ENCODE measurements at regions not wholly inside any gene's neighbourhood (a gene's known extent, or its start where the extent isn't known, plus 50 kb on each side); places are given as distances from the start of the nearest gene placed in this dataset.
A peak's percentile ranks its signal among the peaks of the same experiment; 100 is the strongest.

GRCh38 chr3:160130071-160130470 is 95.2 kb upstream of the C3orf80 start:
- no peak for DNase-seq (ENCODE audit: low read depth in 2 of 2)

- DNase-seq (ENCODE audit: low read depth in 2 of 2): peak; percentile 52 to 58
These were observed 94.3 kb upstream of the C3orf80 start for GRCh38 chr3:160130950-160131349.

DNA sequence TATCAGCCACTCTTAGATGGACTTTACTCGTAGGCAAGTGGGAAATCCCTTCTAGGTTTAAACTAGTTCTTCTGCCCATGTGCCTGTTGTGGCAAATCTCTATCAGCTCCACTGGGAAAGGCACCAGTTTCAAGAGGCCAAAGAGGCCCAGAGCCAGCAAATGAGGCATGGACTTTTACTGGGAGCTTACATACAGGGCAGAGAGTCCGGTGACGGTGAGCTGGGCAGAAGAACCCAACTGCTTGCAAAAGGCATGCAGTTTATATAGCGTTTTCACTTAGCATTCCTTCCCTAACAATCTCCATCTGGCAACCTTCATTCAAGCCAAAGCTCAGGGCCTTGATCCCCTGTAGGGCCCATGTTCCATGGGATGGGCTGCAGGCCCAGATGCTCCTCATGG is 93.0 kb upstream of the C3orf80 start:
- no peak for DNase-seq (ENCODE audit: low read depth in 2 of 2)

GRCh38 chr3:160133757-160134156 is 91.5 kb upstream of the C3orf80 start:
- DNase-seq (ENCODE audit: low read depth in 2 of 2): no peak

DNA sequence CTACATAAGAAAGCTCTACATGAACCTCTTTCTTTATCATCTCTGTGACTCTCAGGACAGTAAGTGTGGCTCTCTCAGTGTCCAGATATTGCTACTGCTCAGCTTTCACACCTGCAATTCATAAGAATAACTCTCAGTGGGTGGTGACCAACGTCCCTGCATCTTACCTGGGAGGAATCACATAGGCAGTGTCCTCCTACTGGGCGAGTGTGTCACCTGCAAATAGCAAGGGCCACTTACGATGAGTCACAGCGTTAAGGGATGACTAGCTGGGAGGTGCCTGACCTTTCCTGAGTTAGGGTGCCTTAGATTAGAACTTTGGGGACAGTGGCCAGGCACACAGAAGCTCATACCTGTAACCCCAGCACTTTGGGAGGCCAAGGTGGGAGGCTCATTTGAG is 90.8 kb upstream of the C3orf80 start:
- no peak for DNase-seq (ENCODE audit: low read depth in 2 of 2)

DNA sequence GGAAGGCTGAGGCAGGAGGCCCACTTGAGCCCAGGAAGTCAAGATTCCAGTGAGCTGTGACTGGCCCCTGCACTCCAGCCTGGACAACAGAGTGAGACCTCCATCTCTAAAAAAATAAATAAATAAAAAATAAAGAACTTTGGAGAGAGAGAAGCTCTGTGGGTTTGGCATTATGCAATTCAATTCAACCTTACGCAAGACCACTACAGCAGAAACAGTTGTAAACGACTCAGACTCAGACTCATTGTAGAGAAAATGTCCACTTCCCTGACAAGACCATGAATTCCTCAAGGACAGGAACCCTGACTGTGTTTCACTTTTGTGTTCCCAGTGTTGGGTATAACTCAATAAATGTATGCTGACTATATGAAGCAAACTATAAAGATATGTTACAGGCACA is 90.3 kb upstream of the C3orf80 start:
- peak; percentile 69 for DNase-seq (ENCODE audit: low read depth in 2 of 2)

GRCh38 chr3:160135851-160136250 is 89.4 kb upstream of the C3orf80 start:
- DNase-seq (ENCODE audit: low read depth in 2 of 2): no peak

DNA sequence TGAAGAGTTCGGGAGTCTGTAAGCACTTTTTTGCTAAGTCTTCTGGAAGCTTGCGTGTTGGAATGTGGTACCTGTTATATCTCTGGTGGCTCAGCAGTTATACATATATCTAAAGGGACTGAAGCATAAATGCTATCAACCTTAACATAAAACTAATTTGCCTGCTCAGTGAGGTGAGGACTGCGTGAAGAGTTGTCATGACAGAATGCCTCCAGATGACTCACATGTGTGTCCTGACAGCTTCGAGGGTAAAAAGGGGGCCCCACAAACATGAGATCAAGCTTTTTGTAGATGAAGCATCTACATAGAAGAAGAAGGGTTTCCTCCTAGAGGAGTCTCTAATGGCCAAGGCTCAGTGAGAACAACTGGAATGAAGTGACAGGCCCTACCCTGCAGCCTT is 88.8 kb upstream of the C3orf80 start:
- no peak for DNase-seq (ENCODE audit: low read depth in 2 of 2)

DNA sequence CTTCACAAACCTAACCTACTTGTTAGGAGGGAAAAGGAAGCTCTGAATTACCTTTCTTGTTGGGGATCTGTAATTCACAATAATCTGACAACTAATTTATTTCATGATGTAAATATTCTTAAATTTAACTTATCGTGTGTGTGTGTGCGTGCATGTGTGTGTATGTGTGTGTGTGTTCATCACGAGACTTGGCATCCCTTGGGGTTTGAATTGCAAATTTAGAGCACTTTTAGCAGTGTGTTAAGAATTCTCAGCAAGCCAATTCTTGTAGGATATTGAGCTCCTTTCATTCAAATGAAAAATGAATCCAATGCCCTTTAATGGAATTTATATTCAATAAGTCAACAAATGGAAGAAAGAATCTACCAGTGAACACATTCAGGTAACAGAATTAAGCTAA is 85.9 kb upstream of the C3orf80 start:
- no peak for DNase-seq (ENCODE audit: low read depth in 2 of 2)

GRCh38 chr3:160140756-160141155 is 84.5 kb upstream of the C3orf80 start:
- DNase-seq (ENCODE audit: low read depth in 2 of 2): no peak

GRCh38 chr3:160141485-160142185 is 83.6 kb upstream of the C3orf80 start:
- DNase-seq (ENCODE audit: low read depth in 2 of 2): no peak

- no peak for DNase-seq (ENCODE audit: low read depth in 2 of 2)
These were observed 81.7 kb upstream of the C3orf80 start for GRCh38 chr3:160143482-160143881.

DNA sequence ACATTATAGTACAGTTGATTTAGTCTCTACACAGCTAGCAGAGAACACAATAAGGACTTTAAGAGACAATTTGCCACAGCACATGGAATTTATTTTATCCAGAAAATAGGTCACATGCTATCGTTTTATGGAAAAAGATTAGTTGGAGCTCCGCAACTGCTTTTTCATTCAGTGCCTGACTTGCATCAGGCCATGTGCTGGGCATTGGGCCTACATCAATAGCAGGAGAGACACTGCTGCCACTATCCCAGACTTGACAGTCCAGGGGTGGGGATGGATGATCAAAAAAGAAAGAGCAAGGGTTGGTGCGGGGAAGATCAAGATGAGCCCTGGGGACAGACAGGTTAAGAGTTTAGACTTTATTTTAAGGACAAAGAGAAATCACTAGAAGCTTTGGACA is 75.2 kb upstream of the C3orf80 start:
- no peak for DNase-seq (ENCODE audit: low read depth in 2 of 2)

GRCh38 chr3:160150525-160150924 is 74.7 kb upstream of the C3orf80 start:
- peak in 1 of 2 experiments; percentile 16 for DNase-seq (ENCODE audit: low read depth in 2 of 2)

DNA sequence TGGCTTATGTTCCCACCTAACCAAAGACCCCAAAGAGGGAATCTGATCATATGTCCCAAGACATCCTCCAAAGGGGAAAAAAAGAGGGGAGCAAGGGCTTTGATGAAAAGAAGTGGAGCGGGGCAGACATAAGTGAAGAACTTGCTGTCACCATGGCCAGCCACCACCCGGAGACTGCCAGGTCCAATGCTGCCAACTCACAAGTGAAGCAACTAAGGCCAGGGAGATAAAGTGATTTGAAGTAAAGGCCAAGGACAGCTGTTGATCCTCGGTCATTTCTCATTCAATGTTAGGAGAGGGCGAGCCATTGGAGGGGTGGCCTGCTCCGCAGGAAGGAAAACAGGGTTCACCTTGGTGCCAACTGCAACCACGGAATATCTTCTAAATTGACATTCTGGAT is 72.6 kb upstream of the C3orf80 start:
- no peak for DNase-seq (ENCODE audit: low read depth in 2 of 2)

DNA sequence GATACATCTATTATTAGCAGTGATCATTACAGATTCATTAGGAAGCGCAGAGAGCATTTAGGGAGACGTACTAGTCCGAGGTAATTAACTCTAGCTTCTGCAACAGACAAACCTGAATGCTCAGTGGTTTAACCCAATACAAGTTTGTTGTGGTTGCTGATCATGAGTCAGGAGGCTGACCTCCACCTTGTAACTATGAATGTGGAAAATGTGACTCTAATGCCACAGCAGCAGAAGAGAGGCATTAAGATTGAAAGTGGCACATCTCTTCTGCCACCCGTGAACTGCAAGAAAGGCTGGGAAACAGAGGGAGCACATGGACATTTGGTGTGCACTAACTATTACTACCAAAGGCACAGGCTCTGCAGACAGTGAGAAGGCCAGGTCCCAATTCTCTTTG is 71.2 kb upstream of the C3orf80 start:
- no peak for DNase-seq (ENCODE audit: low read depth in 2 of 2)

- DNase-seq (ENCODE audit: low read depth in 2 of 2): no peak
These were observed 70.6 kb upstream of the C3orf80 start for GRCh38 chr3:160154596-160154995.

DNA sequence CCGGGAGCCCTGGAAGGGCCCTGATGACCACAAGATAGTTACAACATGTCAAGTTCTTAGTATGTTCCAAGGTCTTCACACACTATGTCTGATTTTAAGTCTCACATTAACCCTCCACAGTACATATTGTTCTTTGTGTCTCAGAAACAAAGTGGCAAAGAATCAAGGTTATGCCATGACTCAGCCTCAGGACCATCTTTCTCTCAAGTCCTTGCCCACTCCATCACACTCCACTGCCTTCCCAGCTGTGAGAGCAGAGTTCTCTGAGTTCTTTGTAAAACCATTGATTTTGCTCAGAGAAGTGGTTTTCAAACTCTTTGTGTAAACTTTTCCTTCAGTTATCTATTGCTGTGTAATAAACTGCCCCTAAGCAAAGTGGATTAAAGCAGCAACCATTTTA is 67.9 kb upstream of the C3orf80 start:
- no peak for DNase-seq (ENCODE audit: low read depth in 2 of 2)

GRCh38 chr3:160159341-160159740 is 65.9 kb upstream of the C3orf80 start:
- DNase-seq (ENCODE audit: low read depth in 2 of 2): no peak

DNA sequence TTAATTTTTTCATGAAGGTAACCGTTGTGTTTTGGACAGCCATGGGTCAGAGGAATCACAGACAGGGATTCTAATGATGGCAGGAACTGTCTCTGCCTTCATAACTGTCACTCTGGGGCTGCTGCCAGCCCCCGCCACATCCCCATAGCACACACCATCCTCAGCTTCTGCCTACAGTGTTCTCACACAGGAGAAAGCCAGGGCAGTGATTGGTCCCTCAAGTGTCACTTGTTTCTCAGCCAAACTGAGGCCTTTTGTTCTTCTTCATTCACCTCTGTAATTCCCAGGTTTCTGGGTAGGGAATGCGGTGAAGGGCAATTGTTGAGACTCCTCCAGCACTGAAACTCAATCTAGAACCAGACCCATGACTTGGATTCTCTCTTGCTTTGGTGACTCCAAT is 65.4 kb upstream of the C3orf80 start:
- no peak for DNase-seq (ENCODE audit: low read depth in 2 of 2)

DNA sequence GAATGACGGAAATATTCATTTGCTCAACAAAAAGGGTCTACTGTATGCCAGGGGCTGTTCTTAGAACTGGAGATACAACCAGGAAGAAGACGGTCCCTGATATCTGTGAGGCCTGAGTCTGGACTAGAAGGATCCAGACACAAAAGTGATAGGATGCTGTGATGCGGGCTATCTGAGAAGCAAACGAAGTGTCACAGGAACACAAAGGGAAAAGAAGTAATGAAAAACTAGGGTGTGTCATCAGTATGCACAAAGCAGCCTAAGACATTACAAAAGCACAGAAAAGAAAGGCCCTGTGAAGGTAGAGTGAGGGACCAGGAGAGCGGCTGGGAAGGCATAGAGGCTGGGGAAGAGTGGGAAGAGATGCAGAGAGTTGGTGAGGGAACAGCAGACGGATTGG is 63.3 kb upstream of the C3orf80 start:
- DNase-seq (ENCODE audit: low read depth in 2 of 2): no peak

DNA sequence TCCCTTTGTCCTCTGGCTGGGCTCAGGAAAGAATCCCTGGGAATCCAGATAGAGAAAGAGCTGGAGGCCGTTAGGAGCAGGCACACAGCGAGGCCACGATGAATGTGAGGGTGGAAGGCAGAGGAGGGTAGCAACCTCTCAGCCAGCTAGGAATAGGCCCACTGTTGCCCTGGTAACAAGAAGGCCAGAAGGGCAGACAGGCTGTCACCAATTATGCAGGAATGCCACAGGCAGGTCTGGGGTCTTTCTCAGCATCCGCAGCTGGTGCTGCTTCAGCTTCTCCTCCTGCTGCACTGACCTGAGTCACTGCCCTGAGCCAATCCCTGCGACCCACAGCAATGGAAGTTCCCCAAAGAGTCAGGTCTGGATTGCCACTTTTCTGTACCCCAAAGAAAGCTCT is 62.8 kb upstream of the C3orf80 start:
- DNase-seq (ENCODE audit: low read depth in 2 of 2): no peak

- peak in 1 of 2 experiments; percentile 18 for DNase-seq (ENCODE audit: low read depth in 2 of 2)
These were observed 61.9 kb upstream of the C3orf80 start for GRCh38 chr3:160163229-160163878.

DNA sequence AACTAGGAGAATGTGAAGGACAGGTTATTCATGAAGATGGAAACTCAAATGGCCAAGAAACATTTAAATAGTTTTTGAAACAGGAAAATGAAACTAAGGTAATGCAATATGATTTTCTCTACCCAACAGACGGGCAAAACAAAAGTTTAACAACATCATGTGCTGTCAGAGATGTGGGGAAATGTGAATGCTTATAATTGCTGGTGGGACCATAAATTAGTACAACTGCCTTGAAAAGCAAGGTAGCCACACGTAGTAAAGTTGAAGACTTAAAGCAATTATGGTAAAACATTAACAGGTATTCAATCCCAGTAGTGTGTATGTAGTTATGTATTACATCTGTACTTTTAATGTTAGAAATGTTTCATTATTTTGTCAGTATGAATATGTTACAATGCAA is 57.0 kb upstream of the C3orf80 start:
- no peak for DNase-seq (ENCODE audit: low read depth in 2 of 2)

Measured in fibroblast of skin of left quadriceps (primary cell).